Lower leg skin (tissue), 3 donors: ENCODE measurements at regions not wholly inside any gene's neighbourhood (a gene's known extent, or its start where the extent isn't known, plus 50 kb on each side); places are given as distances from the start of the nearest gene placed in this dataset.

ENCODE experiments used
- CTCF ChIP-seq, 3 donors: fragments of 450-650 bp; IDR thresholded peaks; one replicate each; pipeline ENCODE4 v1.5.1; 2016; ENCODE audit warnings: antibody characterized with exemption in 3 of 3, mild to moderate bottlenecking in 3 of 3, moderate library complexity in 2 of 3
- POLR2A ChIP-seq, 2 donors: fragments of 450-650 bp; IDR thresholded peaks; one replicate each; pipeline ENCODE4 v1.6.1; 2016 to 2017; ENCODE audit warnings: antibody characterized with exemption in 2 of 2, mild to moderate bottlenecking in 1 of 2, moderate library complexity in 1 of 2

- no peak for TF ChIP-seq POLR2A (IDR thresholded peaks at IDR 0.05)
- no peak for TF ChIP-seq CTCF (IDR thresholded peaks at IDR 0.05)
These were observed 378.4 kb upstream of the PIK3C3 start for GRCh38 chr18:41576643-41577042.
